GM21723 (cell line): ENCODE measurements at regions not wholly inside any gene's neighbourhood (a gene's known extent, or its start where the extent isn't known, plus 50 kb on each side); places are given as distances from the start of the nearest gene placed in this dataset.

Experiments
- ATAC-seq: cut with Tn5 transposase; IDR thresholded peaks from one replicate; pipeline ENCODE4 v1.9.1; 2021; ENCODE audit warnings: mild to moderate bottlenecking, moderate library complexity; ENCODE audit not compliant: unreplicated experiment

- ATAC-seq: no peak
Observed at GRCh38 chr5:27706832-27707231, 668.4 kb upstream of the CDH9 start.

DNA sequence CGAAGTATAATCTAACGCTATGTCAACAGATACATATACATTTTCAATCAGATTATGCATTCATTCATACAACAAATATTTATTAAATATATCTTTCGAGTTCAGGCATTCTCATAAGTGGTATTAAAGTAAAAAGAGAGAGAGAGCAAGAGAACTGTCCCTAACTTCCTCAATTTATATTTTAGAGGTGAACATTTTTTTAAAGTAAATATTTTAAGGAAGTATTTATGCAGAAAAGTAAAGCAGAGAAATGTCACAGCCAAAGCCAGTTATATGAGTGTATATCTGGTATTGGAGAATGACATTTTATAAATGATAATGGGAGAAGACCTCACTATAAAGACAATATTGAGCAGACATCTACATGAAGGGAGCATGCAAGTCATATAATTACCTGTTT lies 667.3 kb upstream of the CDH9 start:
- ATAC-seq: no peak

- ATAC-seq: no peak
Observed at GRCh38 chr5:27701931-27702903, 663.8 kb upstream of the CDH9 start.

DNA sequence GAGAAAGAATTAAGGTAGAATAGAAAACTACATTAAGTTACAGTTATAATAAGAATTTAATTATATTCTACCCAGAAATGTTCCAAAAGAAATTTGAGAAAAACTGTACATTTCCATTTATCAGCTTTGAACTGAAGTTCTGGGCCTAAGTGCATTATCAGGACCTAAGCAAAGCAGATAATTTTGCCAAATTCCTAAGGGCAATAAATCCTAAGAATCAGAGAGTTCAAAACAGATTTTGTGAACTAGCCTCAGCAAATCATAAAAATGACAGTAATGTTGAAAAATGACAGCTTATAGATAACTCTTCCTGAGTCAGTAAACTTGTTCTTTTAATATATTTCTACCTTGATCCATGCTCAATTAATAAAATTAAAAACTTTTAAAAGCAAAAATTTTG lies 662.1 kb upstream of the CDH9 start:
- ATAC-seq: no peak

GRCh38 chr5:27682600-27682999 lies 644.2 kb upstream of the CDH9 start:
- ATAC-seq: no peak

GRCh38 chr5:27652505-27652904 lies 614.1 kb upstream of the CDH9 start:
- no peak for ATAC-seq

DNA sequence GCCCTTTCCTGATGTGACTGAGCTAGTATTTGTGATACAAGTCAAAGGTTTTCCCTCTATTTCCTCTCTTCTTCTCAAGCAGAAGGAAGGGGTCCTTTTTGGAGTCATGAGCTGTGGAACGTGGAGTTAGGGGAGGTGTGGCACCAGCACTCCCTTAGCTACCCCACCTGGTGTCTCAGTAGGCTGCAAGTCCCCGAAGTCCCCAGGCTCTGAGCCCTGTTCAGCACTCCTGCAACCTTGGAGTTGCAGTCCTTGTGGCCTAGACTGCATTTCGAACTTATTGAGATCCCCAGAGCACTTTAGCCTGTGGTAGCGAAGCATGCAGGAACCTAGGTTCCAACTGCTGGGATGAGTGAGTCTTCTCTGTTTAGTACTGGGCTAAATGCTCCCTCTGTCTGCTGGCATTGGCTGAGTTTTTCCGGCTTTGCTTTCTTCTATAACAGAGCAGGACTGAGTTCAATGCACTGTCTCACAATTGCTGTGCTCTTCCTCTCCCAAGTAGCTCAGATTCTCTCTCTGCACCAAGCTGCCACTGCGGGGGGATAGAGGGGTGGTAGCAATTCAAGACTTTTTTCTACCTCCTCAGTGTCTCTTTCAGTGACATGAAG lies 600.7 kb upstream of the CDH9 start:
- no peak for ATAC-seq

DNA sequence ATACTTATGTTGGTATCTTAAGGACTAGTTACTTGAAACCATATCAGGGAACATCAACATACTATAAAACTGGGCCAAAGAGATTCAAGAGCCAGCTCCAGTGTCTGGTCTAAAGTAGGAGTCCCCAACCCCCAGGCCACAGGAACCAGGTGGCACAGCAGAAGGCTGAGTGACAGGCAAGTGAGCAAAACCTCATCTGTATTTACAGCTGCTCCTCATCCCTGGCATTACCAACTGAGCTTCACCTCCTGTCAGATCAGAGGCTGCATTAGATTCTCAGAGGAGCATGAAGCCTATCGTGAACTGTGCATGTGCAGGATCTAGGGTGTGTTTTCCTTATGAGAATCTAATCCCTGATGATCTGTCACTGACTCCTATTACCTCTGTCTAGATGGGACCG lies 581.6 kb upstream of the CDH9 start:
- no peak for ATAC-seq

- ATAC-seq: no peak
Observed at GRCh38 chr5:27612161-27612560, 573.8 kb upstream of the CDH9 start.

- ATAC-seq: no peak
Observed at GRCh38 chr5:27608992-27609391, 570.6 kb upstream of the CDH9 start.

- no peak for ATAC-seq
Observed at GRCh38 chr5:27598576-27598975, 560.2 kb upstream of the CDH9 start.

DNA sequence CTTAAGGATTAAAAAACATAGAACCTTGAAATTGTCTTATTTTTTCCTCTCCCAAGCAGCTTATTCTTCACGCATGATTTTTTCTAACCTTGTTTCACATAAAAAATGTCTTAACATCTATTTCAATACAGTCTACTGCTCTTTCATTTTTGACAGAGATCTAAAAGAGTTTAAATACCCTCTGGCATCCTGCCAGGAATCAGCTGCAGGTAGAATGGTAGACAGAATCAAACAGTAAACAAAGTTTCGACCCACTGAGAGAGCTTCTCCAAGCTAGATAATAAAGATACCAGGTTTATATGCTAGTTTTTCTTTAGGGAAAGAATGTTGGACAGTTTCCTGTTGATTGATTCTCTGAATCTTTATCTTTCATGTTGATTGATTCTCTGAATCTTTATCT lies 555.8 kb upstream of the CDH9 start:
- ATAC-seq: no peak

DNA sequence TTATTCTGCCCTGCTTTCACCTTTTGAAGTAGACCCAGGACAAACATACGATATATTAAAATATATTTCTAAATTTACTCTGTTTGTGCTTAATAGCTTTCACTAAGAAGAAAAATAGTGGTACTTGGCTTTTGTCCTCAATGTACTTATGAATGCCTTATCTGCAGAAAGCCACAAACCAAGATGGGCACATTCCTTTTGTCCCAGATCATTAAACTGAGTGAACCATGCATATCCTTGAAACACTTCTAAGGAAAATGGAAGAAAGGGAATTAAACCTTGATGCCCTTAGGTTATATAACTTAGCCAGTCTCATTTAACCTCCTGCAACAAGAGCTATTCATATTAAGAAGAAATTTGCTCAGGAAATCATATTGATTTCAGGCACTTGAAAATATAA lies 553.8 kb upstream of the CDH9 start:
- no peak for ATAC-seq

GRCh38 chr5:27590503-27590902 lies 552.1 kb upstream of the CDH9 start:
- no peak for ATAC-seq

DNA sequence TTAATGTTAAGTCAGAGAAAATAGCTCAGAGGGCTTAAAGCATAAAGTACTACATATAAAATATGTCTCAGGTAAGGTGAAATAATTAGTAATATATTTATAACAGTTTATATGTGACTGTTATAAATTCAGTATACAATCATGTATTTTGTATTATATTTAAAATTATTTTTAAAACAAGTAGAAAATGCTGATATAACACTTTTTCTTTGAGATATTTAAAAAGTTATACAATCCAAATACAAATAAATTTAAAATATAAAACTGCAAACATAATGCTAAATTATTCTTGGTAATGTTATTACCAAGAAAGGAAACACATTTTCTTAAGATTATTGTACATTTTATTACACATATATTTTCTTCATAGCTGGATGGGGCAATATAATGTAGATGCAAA lies 539.9 kb upstream of the CDH9 start:
- no peak for ATAC-seq

GRCh38 chr5:27571681-27572080 lies 533.3 kb upstream of the CDH9 start:
- ATAC-seq: no peak

DNA sequence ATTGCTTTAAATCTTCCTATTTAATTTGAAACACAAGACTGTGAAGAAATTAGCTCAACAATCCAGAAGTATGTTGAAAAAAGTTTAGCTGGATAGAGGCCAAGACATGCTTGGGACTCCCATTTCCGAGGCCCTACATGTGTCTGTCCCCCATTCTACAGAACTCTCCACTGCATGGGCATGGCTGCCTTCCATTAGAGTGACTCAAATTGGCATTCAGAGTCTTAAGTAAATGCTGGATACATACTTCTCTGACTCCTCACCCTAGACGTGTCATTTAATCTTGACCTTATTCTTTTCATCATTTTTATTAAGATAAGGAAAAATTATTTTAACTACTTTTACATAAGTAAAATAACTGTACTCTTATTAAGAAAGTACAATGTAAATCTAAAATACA lies 530.4 kb upstream of the CDH9 start:
- no peak for ATAC-seq

DNA sequence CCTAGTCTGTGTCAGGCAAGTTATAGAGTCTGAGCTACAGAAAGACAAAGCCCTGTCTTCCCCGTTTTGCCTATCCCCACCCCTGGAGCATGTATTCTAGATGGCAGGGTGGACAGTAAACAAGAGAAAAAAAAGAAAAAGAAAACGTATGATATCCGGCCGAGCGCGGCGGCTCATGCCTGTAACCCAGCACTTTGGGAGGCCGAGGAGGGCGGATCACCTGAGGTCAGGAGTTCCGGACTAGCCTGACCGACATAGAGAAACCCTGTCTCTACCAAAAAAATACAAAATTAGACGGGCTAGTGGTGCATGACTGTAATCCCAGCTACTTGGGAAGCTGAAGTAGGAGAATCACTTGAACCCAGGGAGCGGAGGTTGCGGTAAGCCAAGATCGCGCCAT lies 523.0 kb upstream of the CDH9 start:
- ATAC-seq: no peak

DNA sequence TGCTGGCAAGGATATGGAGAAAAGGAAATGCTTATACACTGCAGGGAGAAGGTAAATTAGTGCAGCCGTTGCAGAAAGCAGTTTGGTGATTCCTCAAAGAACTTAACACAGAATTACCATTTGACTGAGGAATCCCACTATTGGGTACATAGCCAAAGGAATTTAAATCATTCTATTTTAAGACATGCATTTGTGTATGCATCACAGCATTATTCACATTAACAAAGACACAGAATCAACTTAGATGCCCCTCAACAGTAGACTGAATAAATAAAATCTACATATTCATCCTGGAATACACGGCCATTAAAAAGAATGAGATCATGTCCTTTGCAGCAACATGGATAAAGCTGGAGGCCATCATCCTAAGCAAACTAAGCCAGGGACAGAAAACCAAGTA lies 510.1 kb upstream of the CDH9 start:
- no peak for ATAC-seq

GRCh38 chr5:27535031-27535557 lies 496.7 kb upstream of the CDH9 start:
- ATAC-seq: no peak

DNA sequence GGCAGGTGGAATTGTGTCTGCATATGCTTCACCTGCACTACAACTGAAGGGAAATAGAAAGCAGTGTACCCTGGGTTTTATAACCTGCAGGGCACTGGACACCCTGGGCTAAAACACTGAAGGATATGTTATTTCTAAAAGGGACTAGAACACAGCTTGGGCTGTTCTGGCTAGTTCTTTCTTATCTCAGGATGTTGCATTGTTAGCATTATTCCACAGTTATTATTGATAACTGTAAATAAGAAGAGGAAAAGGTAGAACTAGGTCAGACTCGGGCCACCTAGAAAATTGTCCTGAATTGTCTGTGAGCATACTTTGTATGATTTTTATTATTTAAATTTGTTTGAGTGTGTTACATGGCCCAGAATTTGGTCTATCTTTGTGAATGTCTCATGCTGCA lies 493.9 kb upstream of the CDH9 start:
- ATAC-seq: no peak

- ATAC-seq: no peak
Observed at GRCh38 chr5:27524515-27524914, 486.1 kb upstream of the CDH9 start.
